T-helper 17 cell (primary cell): ENCODE measurements at regions not wholly inside any gene's neighbourhood (a gene's known extent, or its start where the extent isn't known, plus 50 kb on each side); places are given as distances from the start of the nearest gene placed in this dataset.

Experiments
- ATAC-seq: fragments of 150-1000 bp; cut with Tn5 transposase; 2 replicates; pipeline ENCODE4 v1.10.0; 2021; ENCODE audit warnings: mild to moderate bottlenecking, moderate library complexity
- DNase-seq, 3 donors: peaks; one replicate each; pipeline versions ENCODE4 v3.0.0 to v3.0.0-alpha.2; 2020 to 2021
- H3K9me3 ChIP-seq: one replicate; pipeline ENCODE4 v1.7.0; 2013; ENCODE audit warnings: low read length, mild to moderate bottlenecking; ENCODE audit not compliant: control insufficient read depth, poor library complexity, severe bottlenecking
- H3K27ac Mint-ChIP-seq: one replicate; pipeline ENCODE4 v1.8.0; 2022; ENCODE audit warnings: mild to moderate bottlenecking, moderate library complexity, mixed read lengths
- H3K27me3 Mint-ChIP-seq: one replicate; pipeline ENCODE4 v1.8.0; 2022; ENCODE audit warnings: mixed read lengths
- H3K36me3 Mint-ChIP-seq: one replicate; pipeline ENCODE4 v1.8.0; 2022; ENCODE audit warnings: low read depth, mixed read lengths
- H3K4me1 Mint-ChIP-seq: one replicate; pipeline ENCODE4 v1.8.0; 2022; ENCODE audit warnings: mild to moderate bottlenecking, mixed read lengths
- H3K4me3 Mint-ChIP-seq: one replicate; pipeline ENCODE4 v1.8.0; 2022; ENCODE audit warnings: mild to moderate bottlenecking, moderate library complexity, mixed read lengths

- no peaks in the 10 kb centered on the region for H3K9me3 ChIP-seq
- Mint-ChIP-seq H3K4me3 (no peak overlapping the region), H3K4me1 (peaks cover 3% of the 10 kb centered on the region), H3K27me3 (peaks cover 29% of the 10 kb centered on the region), H3K36me3 (no peaks in the 10 kb centered on the region), H3K27ac (no peak overlapping the region)
- DNase-seq (no peak), ATAC-seq (no peak)
Observed at GRCh38 chr22:48940266-48941032, 887.2 kb downstream of the BRD1 start.

GRCh38 chr22:48939441-48940265 lies 888.0 kb downstream of the BRD1 start:
- DNase-seq (no peak), ATAC-seq (no peak)
- Mint-ChIP-seq H3K4me1 (peaks cover 2% of the 10 kb centered on the region), H3K27ac (no peak overlapping the region), H3K4me3 (no peak overlapping the region), H3K36me3 (no peaks in the 10 kb centered on the region), H3K27me3 (peaks cover 27% of the 10 kb centered on the region)
- peaks cover under 1% of the 10 kb centered on the region for H3K9me3 ChIP-seq

- H3K4me1 Mint-ChIP-seq: no peaks in the 10 kb centered on the region
- H3K9me3 ChIP-seq: peaks cover 5% of the 10 kb centered on the region
- no peaks in the 10 kb centered on the region for H3K36me3 Mint-ChIP-seq
- H3K4me3 Mint-ChIP-seq: no peak overlapping the region
- H3K27ac Mint-ChIP-seq: no peak overlapping the region
- no peak for ATAC-seq
- H3K27me3 Mint-ChIP-seq: peaks cover 23% of the 10 kb centered on the region
- DNase-seq: no peak
Observed at GRCh38 chr22:48938741-48939140, 888.9 kb downstream of the BRD1 start.

GRCh38 chr22:48937032-48937639 lies 890.5 kb downstream of the BRD1 start:
- no peaks in the 10 kb centered on the region for H3K4me1 Mint-ChIP-seq
- no peak for DNase-seq
- no peak overlapping the region for H3K27ac Mint-ChIP-seq
- peaks cover 5% of the 10 kb centered on the region for H3K9me3 ChIP-seq
- H3K4me3 Mint-ChIP-seq: no peak overlapping the region
- peaks cover 23% of the 10 kb centered on the region for H3K27me3 Mint-ChIP-seq
- H3K36me3 Mint-ChIP-seq: no peaks in the 10 kb centered on the region
- no peak for ATAC-seq

GRCh38 chr22:48936391-48936790 lies 891.3 kb downstream of the BRD1 start:
- DNase-seq: no peak
- no peak for ATAC-seq

DNA sequence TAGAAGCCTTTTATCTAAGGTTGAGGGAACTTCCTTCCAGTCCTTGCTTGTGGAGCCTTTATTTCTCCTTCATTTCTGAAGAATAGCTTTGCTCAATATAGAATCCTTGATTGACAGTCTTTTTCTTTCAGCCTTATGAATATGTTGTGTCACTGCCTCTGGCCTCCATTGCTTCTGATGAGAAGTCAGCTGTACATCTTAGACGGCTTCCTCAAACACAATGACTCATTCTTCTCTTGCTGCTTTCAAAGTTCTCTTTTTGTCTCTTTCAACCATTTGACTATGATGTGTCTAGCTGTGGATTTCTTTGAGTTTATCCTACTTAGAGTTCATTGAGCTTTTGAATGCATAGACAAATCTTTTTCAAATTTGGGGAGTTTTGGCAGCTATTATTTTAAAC lies 893.2 kb downstream of the BRD1 start:
- no peaks in the 10 kb centered on the region for H3K4me1 Mint-ChIP-seq
- ATAC-seq (no peak), DNase-seq (no peak)
- peaks cover 5% of the 10 kb centered on the region for H3K9me3 ChIP-seq
- H3K36me3 Mint-ChIP-seq: no peaks in the 10 kb centered on the region
- H3K4me3 Mint-ChIP-seq: no peak overlapping the region
- H3K27ac Mint-ChIP-seq: no peak overlapping the region
- peaks cover 29% of the 10 kb centered on the region for H3K27me3 Mint-ChIP-seq

More at GRCh38 chr22:48936391-48936790, 891.3 kb downstream of the BRD1 start:
- Mint-ChIP-seq H3K4me1 (no peaks in the 10 kb centered on the region), H3K4me3 (no peak overlapping the region), H3K27me3 (peaks cover 23% of the 10 kb centered on the region), H3K27ac (no peak overlapping the region), H3K36me3 (no peaks in the 10 kb centered on the region)
- peaks cover 5% of the 10 kb centered on the region for H3K9me3 ChIP-seq

DNA sequence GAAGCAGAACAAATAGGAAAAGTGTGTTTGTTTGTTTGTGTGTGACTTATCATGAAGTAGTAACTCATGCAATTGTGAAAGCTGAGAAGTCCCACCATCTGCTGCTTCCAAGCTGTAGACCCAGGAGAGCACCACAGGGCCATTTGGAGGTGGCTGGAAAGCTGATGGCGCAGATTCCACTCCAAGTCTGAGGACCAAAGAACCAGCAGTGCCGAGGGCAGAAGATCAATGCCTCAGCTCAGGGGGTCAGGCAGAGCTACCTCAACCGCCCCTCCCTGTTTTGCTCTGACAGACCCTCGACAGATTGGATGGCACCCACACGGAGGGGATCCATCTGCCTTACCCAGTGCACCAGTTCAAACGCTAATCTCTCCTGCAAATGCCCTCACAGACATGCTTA lies 896.2 kb downstream of the BRD1 start:
- ATAC-seq (no peak), DNase-seq (no peak)
- Mint-ChIP-seq H3K36me3 (no peaks in the 10 kb centered on the region), H3K4me1 (peaks cover 2% of the 10 kb centered on the region), H3K27ac (no peak overlapping the region), H3K4me3 (no peak overlapping the region), H3K27me3 (peaks cover 18% of the 10 kb centered on the region)
- peaks cover 5% of the 10 kb centered on the region for H3K9me3 ChIP-seq

- H3K27me3 Mint-ChIP-seq: peaks cover 18% of the 10 kb centered on the region
- H3K36me3 Mint-ChIP-seq: no peaks in the 10 kb centered on the region
- no peak overlapping the region for H3K27ac Mint-ChIP-seq
- peaks cover 1% of the 10 kb centered on the region for H3K9me3 ChIP-seq
- ATAC-seq (no peak), DNase-seq (no peak)
- H3K4me1 Mint-ChIP-seq: peaks cover 2% of the 10 kb centered on the region
- no peak overlapping the region for H3K4me3 Mint-ChIP-seq
Observed at GRCh38 chr22:48929276-48929790, 898.3 kb downstream of the BRD1 start.

DNA sequence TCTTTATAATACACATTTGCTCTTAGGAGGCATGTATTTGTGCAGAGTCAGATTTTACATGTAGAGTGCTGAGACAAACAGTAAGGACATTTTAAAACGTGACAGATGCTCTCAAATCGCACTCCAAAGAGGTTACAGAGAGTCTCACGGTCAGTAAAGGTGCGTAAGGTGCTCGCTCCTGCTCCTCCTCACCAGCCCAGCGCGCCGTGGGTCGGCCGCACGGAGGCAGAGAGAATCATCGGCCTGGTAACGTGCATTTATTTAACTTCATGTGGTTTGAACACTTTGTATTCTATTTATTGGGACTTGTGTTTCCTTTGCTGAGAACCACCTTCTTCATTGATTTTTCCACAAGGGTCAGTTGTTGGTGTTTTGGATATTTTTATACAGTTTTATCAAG lies 900.1 kb downstream of the BRD1 start:
- no peaks in the 10 kb centered on the region for H3K9me3 ChIP-seq
- no peak for ATAC-seq
- Mint-ChIP-seq H3K4me1 (peaks cover 2% of the 10 kb centered on the region), H3K4me3 (no peak overlapping the region), H3K36me3 (no peaks in the 10 kb centered on the region), H3K27me3 (peaks cover 24% of the 10 kb centered on the region), H3K27ac (no peak overlapping the region)
- DNase-seq: no peak

- DNase-seq: no peak
- no peak for ATAC-seq
- H3K27ac Mint-ChIP-seq: no peak overlapping the region
Observed at GRCh38 chr22:48926643-48927042, 901.0 kb downstream of the BRD1 start.

DNA sequence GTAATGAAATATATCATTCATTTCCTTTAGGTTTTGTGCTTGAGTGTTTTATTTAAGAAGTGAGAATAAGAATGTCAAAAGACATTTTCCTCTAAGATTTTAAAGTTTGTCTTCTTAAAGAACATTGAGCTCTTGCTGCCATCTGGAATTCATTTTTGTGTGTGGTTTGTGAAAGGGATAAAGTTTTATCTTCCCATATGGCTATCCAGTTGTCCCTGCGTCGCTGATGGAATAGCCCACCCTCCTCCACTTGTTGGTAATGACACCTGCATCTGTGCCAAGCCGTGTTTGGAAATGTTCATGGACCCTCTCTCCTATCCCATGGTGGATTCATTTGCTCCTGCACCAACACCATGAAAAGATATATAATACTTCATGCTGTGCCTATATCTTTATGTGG lies 901.5 kb downstream of the BRD1 start:
- Mint-ChIP-seq H3K4me1 (peaks cover 2% of the 10 kb centered on the region), H3K36me3 (no peaks in the 10 kb centered on the region), H3K4me3 (no peak overlapping the region), H3K27me3 (peaks cover 32% of the 10 kb centered on the region), H3K27ac (no peak overlapping the region)
- ATAC-seq (no peak), DNase-seq (no peak)
- no peaks in the 10 kb centered on the region for H3K9me3 ChIP-seq

More at GRCh38 chr22:48926643-48927042, 901.0 kb downstream of the BRD1 start:
- H3K9me3 ChIP-seq: no peaks in the 10 kb centered on the region
- Mint-ChIP-seq H3K27me3 (peaks cover 29% of the 10 kb centered on the region), H3K4me3 (no peak overlapping the region), H3K4me1 (peaks cover 2% of the 10 kb centered on the region), H3K36me3 (no peaks in the 10 kb centered on the region)

- H3K9me3 ChIP-seq: no peaks in the 10 kb centered on the region
- no peaks in the 10 kb centered on the region for H3K36me3 Mint-ChIP-seq
- DNase-seq (no peak), ATAC-seq (no peak)
- H3K27ac Mint-ChIP-seq: no peak overlapping the region
- H3K4me3 Mint-ChIP-seq: no peak overlapping the region
- H3K4me1 Mint-ChIP-seq: peaks cover 2% of the 10 kb centered on the region
- H3K27me3 Mint-ChIP-seq: peaks cover 36% of the 10 kb centered on the region
Observed at GRCh38 chr22:48925450-48925849, 902.2 kb downstream of the BRD1 start.

GRCh38 chr22:48923996-48924395 lies 903.7 kb downstream of the BRD1 start:
- no peaks in the 10 kb centered on the region for H3K36me3 Mint-ChIP-seq
- H3K27ac Mint-ChIP-seq: no peak overlapping the region
- no peak for DNase-seq

More at GRCh38 chr22:48923996-48924395, 903.7 kb downstream of the BRD1 start:
- Mint-ChIP-seq H3K27me3 (peaks cover 34% of the 10 kb centered on the region), H3K4me3 (no peak overlapping the region), H3K4me1 (peaks cover 2% of the 10 kb centered on the region)
- no peak for ATAC-seq
- H3K9me3 ChIP-seq: no peaks in the 10 kb centered on the region
